HEK293T (cell line): ENCODE measurements at regions not wholly inside any gene's neighbourhood (a gene's known extent, or its start where the extent isn't known, plus 50 kb on each side); places are given as distances from the start of the nearest gene placed in this dataset.

Source experiments
- CTCF ChIA-PET: fragments of 350-600 bp; formaldehyde crosslinking; extraction: SDS; loops from one replicate; lab custom pipeline; 2021; ENCODE audit warnings: antibody characterized with exemption, inconsistent platforms; lab: Yijun Ruan, JAX
- POLR2A ChIA-PET: fragments of 350-600 bp; formaldehyde crosslinking; extraction: SDS; loops from one replicate; lab custom pipeline; 2020; ENCODE audit warnings: antibody characterized with exemption, inconsistent platforms; lab: Yijun Ruan, JAX
- DNase-seq: peaks from one replicate; pipeline ENCODE4 v3.0.0; 2012; ENCODE audit warnings: mixed read lengths; ENCODE audit errors: extremely low spot score
- ARNT ChIP-seq: fragments of 450-650 bp; IDR thresholded peaks from 2 replicates; pipeline ENCODE4 v1.6.1; 2017; ENCODE audit warnings: mild to moderate bottlenecking
- BHLHE40 ChIP-seq: fragments of 450-650 bp; IDR thresholded peaks from 2 replicates; pipeline ENCODE4 v1.6.1; 2016; ENCODE audit warnings: mild to moderate bottlenecking, moderate library complexity, borderline replicate concordance
- CTBP1 ChIP-seq: fragments of 450-650 bp; IDR thresholded peaks from 2 replicates; pipeline ENCODE4 v1.6.1; 2016; ENCODE audit warnings: borderline replicate concordance
- ELF4 ChIP-seq: fragments of 450-650 bp; IDR thresholded peaks from 2 replicates; pipeline ENCODE4 v1.6.1; 2017; ENCODE audit warnings: antibody characterized with exemption
- FOXA1 ChIP-seq: fragments of 450-650 bp; IDR thresholded peaks from 2 replicates; pipeline ENCODE4 v1.6.1; 2016; ENCODE audit warnings: mild to moderate bottlenecking
- FOXK2 ChIP-seq: fragments of 450-650 bp; IDR thresholded peaks from 2 replicates; pipeline ENCODE4 v1.6.1; 2016; ENCODE audit warnings: mild to moderate bottlenecking
- FOXM1 ChIP-seq: fragments of 450-650 bp; IDR thresholded peaks from 2 replicates; pipeline ENCODE4 v1.6.1; 2017; ENCODE audit warnings: mild to moderate bottlenecking, borderline replicate concordance
- HDGF ChIP-seq: fragments of 450-650 bp; IDR thresholded peaks from 2 replicates; pipeline ENCODE4 v1.6.1; 2017; ENCODE audit warnings: antibody characterized with exemption, borderline replicate concordance
- L3MBTL2 ChIP-seq: fragments of 450-650 bp; conservative IDR thresholded peaks from 2 replicates; pipeline ENCODE4 v1.6.1; 2016; ENCODE audit warnings: mild to moderate bottlenecking
- LEF1 ChIP-seq: fragments of 450-650 bp; IDR thresholded peaks from 2 replicates; pipeline ENCODE4 v1.6.1; 2017; ENCODE audit warnings: mild to moderate bottlenecking, borderline replicate concordance
- NFRKB ChIP-seq: fragments of 450-650 bp; IDR thresholded peaks from 2 replicates; pipeline ENCODE4 v1.6.1; 2016; ENCODE audit warnings: mild to moderate bottlenecking, moderate library complexity
- SP1 ChIP-seq: fragments of 450-650 bp; IDR thresholded peaks from 2 replicates; pipeline ENCODE4 v1.6.1; 2017
- SUZ12 ChIP-seq: fragments of 450-650 bp; IDR thresholded peaks from 2 replicates; pipeline ENCODE4 v1.6.1; 2016; ENCODE audit warnings: mild to moderate bottlenecking
- TARDBP ChIP-seq: fragments of 450-650 bp; IDR thresholded peaks from 2 replicates; pipeline ENCODE4 v1.6.1; 2016
- ZNF384 ChIP-seq: fragments of 450-650 bp; IDR thresholded peaks from 2 replicates; pipeline ENCODE4 v1.6.1; 2016
- TF ChIP-seq, protein P1 (sequence below): fragments of 450-650 bp; IDR thresholded peaks from 2 replicates; pipeline ENCODE4 v1.6.1; 2016

DNA sequence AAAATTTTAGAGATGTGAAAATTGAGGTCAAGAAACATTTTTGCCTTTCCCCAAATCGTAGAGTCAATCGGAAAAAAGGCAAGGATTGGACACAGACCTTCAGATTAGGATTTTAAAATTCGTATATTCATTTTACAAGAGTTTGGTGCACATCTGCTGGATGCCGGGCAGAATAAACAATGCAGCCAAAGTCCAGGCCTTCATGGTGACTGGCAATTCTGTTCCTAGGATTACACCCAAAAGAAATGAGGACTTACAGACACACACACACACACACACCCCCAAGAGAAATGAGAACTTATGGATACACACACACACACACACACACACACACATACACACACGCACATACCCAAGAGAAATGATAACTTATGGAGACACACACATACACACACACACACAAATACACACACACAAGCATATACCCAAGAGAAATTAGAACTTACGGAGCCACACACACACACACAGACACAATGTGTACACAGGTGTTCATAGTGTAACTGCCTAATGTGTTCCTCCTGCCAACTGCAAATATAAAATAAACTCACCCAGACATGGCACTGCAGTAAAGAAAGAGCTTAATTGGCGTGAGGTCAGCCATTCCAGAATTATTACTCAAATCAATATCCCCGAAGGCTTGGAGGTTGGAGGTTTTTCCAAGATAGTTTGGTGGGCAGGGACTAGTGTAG lies 165.7 kb upstream of the STS start:
- no peak for DNase-seq
- CTCF ChIA-PET = no interaction called here
- TF ChIP-seq ZNF384 (no peak), HDGF (no peak)
- POLR2A ChIA-PET = no interaction called here

GRCh38 chrX:6980981-6981380 lies 166.5 kb upstream of the STS start:
- no peak for DNase-seq
- TF ChIP-seq CTBP1 (no peak), BHLHE40 (no peak), HDGF (no peak), FOXM1 (no peak)
- ChIA-PET CTCF (no interaction called here), POLR2A (no interaction called here)

GRCh38 chrX:6968231-6968630 lies 179.3 kb upstream of the STS start:
- DNase-seq = no peak
- TF ChIP-seq, protein P1, sequence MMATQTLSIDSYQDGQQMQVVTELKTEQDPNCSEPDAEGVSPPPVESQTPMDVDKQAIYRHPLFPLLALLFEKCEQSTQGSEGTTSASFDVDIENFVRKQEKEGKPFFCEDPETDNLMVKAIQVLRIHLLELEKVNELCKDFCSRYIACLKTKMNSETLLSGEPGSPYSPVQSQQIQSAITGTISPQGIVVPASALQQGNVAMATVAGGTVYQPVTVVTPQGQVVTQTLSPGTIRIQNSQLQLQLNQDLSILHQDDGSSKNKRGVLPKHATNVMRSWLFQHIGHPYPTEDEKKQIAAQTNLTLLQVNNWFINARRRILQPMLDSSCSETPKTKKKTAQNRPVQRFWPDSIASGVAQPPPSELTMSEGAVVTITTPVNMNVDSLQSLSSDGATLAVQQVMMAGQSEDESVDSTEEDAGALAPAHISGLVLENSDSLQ = no peak
- TF ChIP-seq ZNF384 (no peak), ARNT (no peak), L3MBTL2 (no peak), HDGF (no peak), CTBP1 (no peak), TARDBP (no peak), LEF1 (no peak), NFRKB (no peak)
- POLR2A ChIA-PET = no interaction called here
- CTCF ChIA-PET = no interaction called here

GRCh38 chrX:6965729-6966128 lies 181.8 kb upstream of the STS start:
- DNase-seq = no peak
- ChIA-PET POLR2A (no interaction called here), CTCF (no interaction called here)
- TF ChIP-seq NFRKB (no peak), LEF1 (no peak), HDGF (no peak), SP1 (no peak), FOXK2 (no peak), ELF4 (no peak)

- DNase-seq = no peak
- POLR2A ChIA-PET = no interaction called here
- no peak for TF ChIP-seq TARDBP
- no peak for TF ChIP-seq ZNF384
- TF ChIP-seq SUZ12 = no peak
- no peak for TF ChIP-seq FOXK2
- TF ChIP-seq CTBP1 = no peak
- TF ChIP-seq SP1 = no peak
- TF ChIP-seq FOXA1 = no peak
- CTCF ChIA-PET = no interaction called here
These were observed 185.5 kb upstream of the STS start for GRCh38 chrX:6962006-6962355.

GRCh38 chrX:6961286-6962005 lies 186.1 kb upstream of the STS start:
- TF ChIP-seq FOXM1 (no peak), L3MBTL2 (no peak), NFRKB (no peak), LEF1 (no peak), ARNT (no peak), CTBP1 (no peak), FOXA1 (no peak), ELF4 (no peak), ZNF384 (no peak)

DNA sequence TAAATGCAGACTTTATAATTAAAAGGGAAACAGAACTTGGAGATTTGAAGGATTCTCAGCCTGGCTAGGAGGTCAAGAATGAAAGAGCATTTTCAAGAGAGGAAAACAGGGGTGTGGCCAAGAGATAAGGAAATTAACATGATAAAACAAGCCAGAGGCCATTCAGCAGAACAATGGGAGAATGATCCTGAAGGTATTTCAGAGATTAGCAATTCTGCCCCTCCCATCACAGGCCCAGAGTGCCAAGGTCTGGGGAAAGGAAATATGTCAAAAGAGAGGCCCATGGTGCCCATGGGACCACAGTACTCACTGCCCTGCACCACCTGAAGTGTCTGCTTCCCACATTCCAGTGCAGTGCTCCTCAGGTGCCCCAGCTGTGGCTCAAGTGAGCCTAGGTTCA lies 188.5 kb upstream of the STS start:
- no peak for DNase-seq
- ChIA-PET CTCF (no interaction called here), POLR2A (no interaction called here)
- TF ChIP-seq LEF1 (no peak), L3MBTL2 (no peak)

More at GRCh38 chrX:6961286-6962005, 186.1 kb upstream of the STS start:
- no peak for DNase-seq
- ChIA-PET POLR2A (no interaction called here), CTCF (no interaction called here)

DNA sequence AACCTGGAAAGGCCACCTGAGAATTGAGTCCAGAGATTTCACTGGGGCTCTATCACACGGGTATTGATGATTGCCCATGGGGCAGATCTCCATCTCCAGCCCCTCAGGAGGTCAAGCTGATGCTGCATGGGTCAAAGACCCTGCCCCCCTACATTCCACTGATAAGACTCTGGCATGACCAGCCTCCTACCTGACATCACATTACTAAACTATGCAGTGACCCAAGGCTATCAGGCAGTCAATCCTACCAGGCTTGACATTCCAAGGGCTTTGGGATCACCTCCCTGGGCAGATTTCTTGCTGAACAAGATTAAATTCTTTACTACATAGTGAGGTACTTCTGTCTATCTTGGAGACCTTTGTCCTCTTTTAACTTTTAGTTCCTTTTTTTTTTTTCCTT lies 192.7 kb upstream of the STS start:
- ChIA-PET CTCF (no interaction called here), POLR2A (no interaction called here)
- DNase-seq = no peak
- TF ChIP-seq ARNT = no peak
- TF ChIP-seq SP1 = no peak
- TF ChIP-seq, protein P1 = no peak
- no peak for TF ChIP-seq HDGF
- no peak for TF ChIP-seq NFRKB
- no peak for TF ChIP-seq FOXM1
- no peak for TF ChIP-seq ELF4
- TF ChIP-seq FOXA1 = no peak
- TF ChIP-seq L3MBTL2 = no peak
- no peak for TF ChIP-seq CTBP1
- no peak for TF ChIP-seq SUZ12
- TF ChIP-seq BHLHE40 = no peak
- TF ChIP-seq TARDBP = no peak
- TF ChIP-seq ZNF384 = no peak
- no peak for TF ChIP-seq LEF1
